H1 (cell line): ENCODE measurements at regions not wholly inside any gene's neighbourhood (a gene's known extent, or its start where the extent isn't known, plus 50 kb on each side); places are given as distances from the start of the nearest gene placed in this dataset.

ENCODE experiments used
- ATF3 ChIP-seq: IDR thresholded peaks from 2 replicates; pipeline ENCODE4 v1.6.1; 2011; ENCODE audit warnings: low read depth, mild to moderate bottlenecking, low read length; ENCODE audit not compliant: insufficient read depth
- CHD2 ChIP-seq: IDR thresholded peaks from 2 replicates; pipeline ENCODE4 v1.6.1; 2012; ENCODE audit warnings: low read length, improper control_type of control experiment
- GABPA ChIP-seq: IDR thresholded peaks from 2 replicates; pipeline ENCODE4 v1.6.1; 2011; ENCODE audit warnings: mild to moderate bottlenecking, low read length, moderate library complexity, borderline replicate concordance; ENCODE audit not compliant: insufficient read depth
- JUND ChIP-seq: IDR thresholded peaks from 2 replicates; pipeline ENCODE4 v1.6.1; 2011; ENCODE audit warnings: mild to moderate bottlenecking, improper control_type of control experiment, low read length
- KDM1A ChIP-seq: fragments of 200-600, 300-600 bp; sonication (generic); IDR thresholded peaks from 2 replicates; pipeline ENCODE4 v1.7.1; 2016; ENCODE audit warnings: mild to moderate bottlenecking, low read length, borderline replicate concordance
- NRF1 ChIP-seq: IDR thresholded peaks from 2 replicates; pipeline ENCODE4 v1.6.1; 2011; ENCODE audit warnings: mild to moderate bottlenecking, low read depth, low read length, improper control_type of control experiment
- POLR2AphosphoS5 ChIP-seq: IDR thresholded peaks from 2 replicates; pipeline ENCODE4 v1.6.1; 2011; ENCODE audit warnings: low read depth, low read length
- RAD21 ChIP-seq, 2 experiments: IDR thresholded peaks in 1 of 2; conservative IDR thresholded peaks in 1 of 2; 2 replicates each; pipeline ENCODE4 v1.6.1; 2011; ENCODE audit warnings: low read depth in 2 of 2, low read length in 2 of 2, improper control_type of control experiment in 1 of 2, inconsistent platforms in 1 of 2, mild to moderate bottlenecking in 1 of 2, moderate library complexity in 1 of 2
- SIRT6 ChIP-seq: IDR thresholded peaks from one replicate; pipeline ENCODE4 v1.7.1; 2012; ENCODE audit warnings: low read length, inconsistent platforms
- SRF ChIP-seq: IDR thresholded peaks from 2 replicates; pipeline ENCODE4 v1.6.1; 2011; ENCODE audit warnings: mild to moderate bottlenecking, low read depth, low read length, moderate library complexity
- TAF1 ChIP-seq: IDR thresholded peaks from 2 replicates; pipeline ENCODE4 v1.6.1; 2011; ENCODE audit warnings: mild to moderate bottlenecking, low read depth, low read length
- YY1 ChIP-seq: IDR thresholded peaks from 2 replicates; pipeline ENCODE4 v1.6.1; 2011; ENCODE audit warnings: low read depth, mild to moderate bottlenecking, low read length
- TF ChIP-seq, protein P1 (sequence below): IDR thresholded peaks from 2 replicates; pipeline ENCODE4 v1.6.1; 2012; ENCODE audit warnings: inconsistent platforms

DNA sequence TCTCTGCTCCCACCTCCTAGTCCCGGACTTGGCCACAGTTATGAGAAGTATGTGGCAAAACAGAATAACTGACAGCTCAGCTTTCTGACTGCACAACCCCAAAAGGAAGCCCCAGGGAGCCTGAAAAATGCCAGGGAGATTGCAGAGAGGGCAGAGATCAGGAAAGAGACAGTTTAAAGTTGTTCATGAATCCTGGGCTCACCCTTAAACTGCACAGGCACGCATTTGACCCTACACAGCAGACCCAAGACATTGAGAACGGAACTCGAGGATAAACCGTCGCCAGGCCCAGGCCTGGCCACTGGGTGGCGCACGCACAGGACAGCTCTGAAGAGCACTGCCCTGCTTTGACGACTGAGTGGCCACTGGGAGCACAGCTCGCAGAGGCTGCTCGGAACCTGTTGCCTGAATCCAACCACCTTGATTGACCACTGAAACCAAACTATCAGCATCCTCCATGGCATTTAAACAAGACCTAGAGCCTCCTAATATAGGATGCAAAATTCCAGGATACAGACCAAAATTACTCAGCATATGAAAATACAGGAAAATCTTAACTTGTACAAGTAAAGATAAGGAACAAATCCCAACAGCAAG is 114.0 kb downstream of the C16orf95 start (continued):
- TF ChIP-seq RAD21 (IDR thresholded peaks at IDR 0.05 in 1 of 2, conservative IDR thresholded peaks at IDR 0.05 in 1 of 2; ENCODE audit: low read depth in 2 of 2, low read length in 2 of 2) (peak; percentile 78 to 85), JUND (no peak), SRF (no peak), NRF1 (no peak), CHD2 (no peak), TAF1 (no peak), ATF3 (no peak), YY1 (0 out of 2 replicates have a peak, but pooled peaks have one; percentile 27), POLR2AphosphoS5 (no peak), GABPA (peak; percentile 25; the same call in 1 of the 2 replicates), SIRT6 (no peak), KDM1A (0 out of 2 replicates have a peak, but pooled peaks have one; percentile 9)
- TF ChIP-seq, protein P1, sequence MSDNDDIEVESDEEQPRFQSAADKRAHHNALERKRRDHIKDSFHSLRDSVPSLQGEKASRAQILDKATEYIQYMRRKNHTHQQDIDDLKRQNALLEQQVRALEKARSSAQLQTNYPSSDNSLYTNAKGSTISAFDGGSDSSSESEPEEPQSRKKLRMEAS, result 0 out of 2 replicates have a peak, but pooled peaks have one; percentile 34
